IMR-90 (cell line): ENCODE measurements at regions not wholly inside any gene's neighbourhood (a gene's known extent, or its start where the extent isn't known, plus 50 kb on each side); places are given as distances from the start of the nearest gene placed in this dataset.

Experiments used
- ATAC-seq: fragments of 200-7000 bp; cut with Tn5 transposase; 2 replicates; pipeline ENCODE4 v1.9.1; 2020; ENCODE audit warnings: low read depth, mild to moderate bottlenecking, moderate library complexity
- BruUV-seq: library from RNA; stranded (reverse); fragments of 400-500 nt; replicated peaks from 2 replicates; lab custom pipeline; 2021; lab: Mats Ljungman, UMichigan
- CTCF ChIA-PET: fragments of 300-600 bp; formaldehyde crosslinking; extraction: SDS; loops from one replicate; lab custom pipeline; 2021; ENCODE audit warnings: antibody characterized with exemption; lab: Yijun Ruan, JAX
- POLR2A ChIA-PET: fragments of 300-600 bp; sonication (Branson Sonifier 250); formaldehyde crosslinking; loops from one replicate; lab custom pipeline; 2022; ENCODE audit warnings: antibody characterized with exemption; ENCODE audit not compliant: unreplicated experiment; lab: Charles Lee
- DNase-seq: peaks from one replicate; pipeline ENCODE4 v3.0.0; 2013
- H2AFZ ChIP-seq: replicated peaks from 2 replicates; pipeline ENCODE3; 2013; ENCODE audit warnings: low read length, mild to moderate bottlenecking; ENCODE audit not compliant: poor library complexity
- H2AK5ac ChIP-seq: 2 replicates; pipeline ENCODE4 v1.6.1; 2013; ENCODE audit warnings: low read depth, low read length, inconsistent platforms
- H2AK9ac ChIP-seq: replicated peaks from 2 replicates; pipeline ENCODE3; 2013; ENCODE audit warnings: mild to moderate bottlenecking, low read depth, low read length, moderate library complexity; ENCODE audit not compliant: poor library complexity
- H2BK120ac ChIP-seq: 2 replicates; pipeline ENCODE4 v1.6.1; 2013; ENCODE audit warnings: low read depth, low read length, inconsistent platforms
- H2BK15ac ChIP-seq: 3 replicates; pipeline ENCODE4 v1.6.1; 2013; ENCODE audit warnings: low read depth, low read length, inconsistent platforms
- H2BK20ac ChIP-seq: 2 replicates; pipeline ENCODE4 v1.6.1; 2013; ENCODE audit warnings: low read depth, mild to moderate bottlenecking, inconsistent platforms, low read length, moderate library complexity
- H2BK5ac ChIP-seq: 2 replicates; pipeline ENCODE4 v1.6.1; 2013; ENCODE audit warnings: mild to moderate bottlenecking, low read depth, low read length, inconsistent platforms; ENCODE audit not compliant: poor library complexity, severe bottlenecking
- H3K14ac ChIP-seq: replicated peaks from 2 replicates; pipeline ENCODE4 v1.6.1; 2013; ENCODE audit warnings: low read depth, low read length, inconsistent platforms
- H3K18ac ChIP-seq: 2 replicates; pipeline ENCODE4 v1.6.1; 2013; ENCODE audit warnings: low read depth, low read length, control low read depth
- H3K23ac ChIP-seq: 2 replicates; pipeline ENCODE4 v1.6.1; 2013; ENCODE audit warnings: low read depth, low read length, inconsistent platforms
- H3K27ac ChIP-seq: 2 replicates; pipeline ENCODE4 v1.5.1; 2013; ENCODE audit warnings: mild to moderate bottlenecking, control low read depth, low read length; ENCODE audit not compliant: insufficient read depth
- H3K27me3 ChIP-seq: 2 replicates; pipeline ENCODE4 v1.6.1; 2013; ENCODE audit warnings: low read length; ENCODE audit not compliant: control insufficient read depth, insufficient read depth
- H3K36me3 ChIP-seq: 2 replicates; pipeline ENCODE4 v1.6.1; 2013; ENCODE audit warnings: low read length, mixed read lengths; ENCODE audit not compliant: control insufficient read depth, insufficient read depth
- H3K4ac ChIP-seq: 2 replicates; pipeline ENCODE4 v1.6.1; 2013; ENCODE audit warnings: low read depth, low read length, inconsistent platforms
- H3K4me1 ChIP-seq: 2 replicates; pipeline ENCODE4 v1.6.1; 2013; ENCODE audit warnings: low read length, mixed read lengths; ENCODE audit not compliant: control insufficient read depth, insufficient read depth
- H3K4me2 ChIP-seq: 2 replicates; pipeline ENCODE4 v1.6.1; 2013; ENCODE audit warnings: low read depth, mild to moderate bottlenecking, control low read depth, low read length, moderate library complexity
- H3K4me3 ChIP-seq: 2 replicates; pipeline ENCODE4 v1.5.1; 2013; ENCODE audit warnings: low read depth, mild to moderate bottlenecking, control low read depth, low read length, moderate library complexity; ENCODE audit not compliant: insufficient read depth
- H3K56ac ChIP-seq: 2 replicates; pipeline ENCODE4 v1.6.1; 2013; ENCODE audit warnings: low read length, inconsistent platforms; ENCODE audit not compliant: insufficient read depth; ENCODE audit errors: extremely low read depth
- H3K79me1 ChIP-seq, 2 experiments: 2 replicates each; pipeline ENCODE4 v1.6.1; 2013; ENCODE audit warnings: low read length in 2 of 2, inconsistent platforms in 1 of 2, low read depth in 1 of 2
- H3K9ac ChIP-seq: 2 replicates; pipeline ENCODE4 v1.6.1; 2013; ENCODE audit warnings: low read depth, low read length, control low read depth
- H3K9me1 ChIP-seq: 2 replicates; pipeline ENCODE4 v1.6.1; 2013; ENCODE audit warnings: low read length, inconsistent platforms; ENCODE audit not compliant: insufficient read depth
- H3K9me3 ChIP-seq: 2 replicates; pipeline ENCODE4 v1.6.1; 2013; ENCODE audit warnings: low read length; ENCODE audit not compliant: control insufficient read depth, insufficient read depth
- H4K20me1 ChIP-seq: 2 replicates; pipeline ENCODE4 v1.6.1; 2013; ENCODE audit warnings: low read length, inconsistent platforms; ENCODE audit not compliant: insufficient read depth
- H4K5ac ChIP-seq: 2 replicates; pipeline ENCODE4 v1.6.1; 2013; ENCODE audit warnings: mild to moderate bottlenecking, low read depth, low read length, control low read depth
- H4K8ac ChIP-seq, 2 experiments: 2 replicates each; pipeline ENCODE4 v1.6.1; 2013; ENCODE audit warnings: low read depth in 2 of 2, low read length in 2 of 2, control low read depth in 1 of 2, inconsistent platforms in 1 of 2
- H4K91ac ChIP-seq: 2 replicates; pipeline ENCODE4 v1.6.1; 2013; ENCODE audit warnings: low read depth, low read length, inconsistent platforms; ENCODE audit not compliant: insufficient read depth
- BHLHE40 ChIP-seq: fragments of 150-350 bp; IDR thresholded peaks from 2 replicates; pipeline ENCODE4 v1.6.1; 2016; ENCODE audit warnings: mild to moderate bottlenecking, low read depth, low read length
- CEBPB ChIP-seq: IDR thresholded peaks from 2 replicates; pipeline ENCODE4 v1.6.1; 2012; ENCODE audit warnings: low read depth, low read length, improper control_type of control experiment
- CHD1 ChIP-seq: IDR thresholded peaks from 2 replicates; pipeline ENCODE4 v1.6.1; 2012; ENCODE audit warnings: low read depth, low read length, improper control_type of control experiment
- CTCF ChIP-seq: conservative IDR thresholded peaks from 2 replicates; pipeline ENCODE4 v1.5.1; 2012; ENCODE audit warnings: mild to moderate bottlenecking, low read depth, low read length, improper control_type of control experiment
- ELK1 ChIP-seq: fragments of 150-350 bp; IDR thresholded peaks from 2 replicates; pipeline ENCODE4 v1.6.1; 2016; ENCODE audit warnings: low read depth, mild to moderate bottlenecking, low read length, moderate library complexity, borderline replicate concordance
- MAFK ChIP-seq: IDR thresholded peaks from 2 replicates; pipeline ENCODE4 v1.6.1; 2012; ENCODE audit warnings: low read depth, low read length, improper control_type of control experiment
- MXI1 ChIP-seq: IDR thresholded peaks from 2 replicates; pipeline ENCODE4 v1.6.1; 2012; ENCODE audit warnings: low read depth, mild to moderate bottlenecking, low read length, moderate library complexity, borderline replicate concordance
- NFE2L2 ChIP-seq: fragments of 150-350 bp; IDR thresholded peaks from 2 replicates; pipeline ENCODE4 v1.6.1; 2016; ENCODE audit warnings: low read depth, mild to moderate bottlenecking, low read length
- POLR2A ChIP-seq: IDR thresholded peaks from 2 replicates; pipeline ENCODE4 v1.6.1; 2012; ENCODE audit warnings: mild to moderate bottlenecking, low read depth, low read length
- RAD21 ChIP-seq: IDR thresholded peaks from 2 replicates; pipeline ENCODE4 v1.6.1; 2012; ENCODE audit warnings: low read length, improper control_type of control experiment
- RCOR1 ChIP-seq: IDR thresholded peaks from 2 replicates; pipeline ENCODE4 v1.6.1; 2012; ENCODE audit warnings: mild to moderate bottlenecking, low read length, improper control_type of control experiment; ENCODE audit not compliant: insufficient replicate concordance
- RFX5 ChIP-seq: IDR thresholded peaks from 2 replicates; pipeline ENCODE4 v1.8.0; 2012; ENCODE audit warnings: low read depth, mild to moderate bottlenecking, low read length, moderate library complexity
- SMC3 ChIP-seq: fragments of 150-350 bp; IDR thresholded peaks from 2 replicates; pipeline ENCODE4 v1.6.1; 2016; ENCODE audit warnings: low read depth, mild to moderate bottlenecking, antibody characterized with exemption, low read length, moderate library complexity
- USF2 ChIP-seq: fragments of 150-350 bp; IDR thresholded peaks from 2 replicates; pipeline ENCODE4 v1.6.1; 2017; ENCODE audit warnings: mild to moderate bottlenecking, antibody characterized with exemption, low read length, low read depth
- WGBS, 2 experiments: methylation state at CpG; one replicate each; pipeline versions ENCODE4 v1.1.5 to v1.1.7; 2013; ENCODE audit warnings: missing lambda C conversion rate in 2 of 2; ENCODE audit not compliant: insufficient read length in 1 of 2; ENCODE audit errors: extremely low coverage in 2 of 2; 5-methylcytosine and 5-hydroxymethylcytosine counted together
- dilution Hi-C: fragments of 300-500 bp; cut with HindIII; formaldehyde crosslinking; loops from one replicate; pipeline ENCODE4 v1.14.3; 2018; ENCODE audit warnings: low sequenced_read_pairs; ENCODE audit not compliant: unreplicated experiment
- in situ Hi-C: fragments of 300-500 bp; cut with MboI; formaldehyde crosslinking; loops from 3 replicates; pipeline ENCODE4 v1.14.3; 2019; ENCODE audit warnings: low sequenced_read_pairs, inconsistent platforms, mixed read lengths
- intact Hi-C: fragments of 100-400 bp; cut with micrococcal nuclease; formaldehyde crosslinking; loops from 2 replicates; pipeline ENCODE4 v1.10.0; 2022

- H3K4ac ChIP-seq: no peak overlapping the region
- H3K36me3 ChIP-seq: no peaks in the 10 kb centered on the region
- no peak overlapping the region for H3K27ac ChIP-seq
- H2BK20ac ChIP-seq: no peak overlapping the region
- no peaks in the 10 kb centered on the region for H3K79me1 ChIP-seq
- peak; percentile 3 for DNase-seq
- dilution Hi-C loops: no loop called here
- no peak for TF ChIP-seq SMC3
- TF ChIP-seq USF2: no peak
- no peak for TF ChIP-seq MAFK
- TF ChIP-seq RCOR1: no peak
- no peak for TF ChIP-seq RAD21
- TF ChIP-seq CTCF: no peak
- no peak for TF ChIP-seq NFE2L2
- no peak for TF ChIP-seq BHLHE40
- no peak for TF ChIP-seq RFX5
- TF ChIP-seq ELK1: no peak
- TF ChIP-seq POLR2A: no peak
- TF ChIP-seq CHD1: no peak
- no peak for TF ChIP-seq MXI1
- no peak for TF ChIP-seq CEBPB
- no peaks in the 10 kb centered on the region for H4K20me1 ChIP-seq
- no peak overlapping the region for H3K56ac ChIP-seq
- H3K9ac ChIP-seq: no peak overlapping the region
- H3K18ac ChIP-seq: no peak overlapping the region
- intact Hi-C loops: no loop called here
- no peak overlapping the region for H2AK5ac ChIP-seq
- ChIA-PET CTCF (no interaction called here), POLR2A (no interaction called here)
- H3K4me3 ChIP-seq: no peak overlapping the region
- no peak overlapping the region for H2BK5ac ChIP-seq
- no peaks in the 10 kb centered on the region for H3K9me1 ChIP-seq
- H2BK120ac ChIP-seq: no peak overlapping the region
- 60% methylated on average over 1 of the region's 2 CpGs; no CpG with 5 or more reads in 1 of the 2 experiments for WGBS, 2 experiments
- H3K4me1 ChIP-seq: no peaks in the 10 kb centered on the region
- no peaks in the 10 kb centered on the region for H3K27me3 ChIP-seq
- no peak overlapping the region for H3K23ac ChIP-seq
- H4K5ac ChIP-seq: no peak overlapping the region
- H4K8ac ChIP-seq: no peak overlapping the region
- no peaks in the 10 kb centered on the region; the same call in 1 of the 2 replicates for H3K9me3 ChIP-seq
- H4K91ac ChIP-seq: no peak overlapping the region
- H3K4me2 ChIP-seq: no peak overlapping the region
- H2AK9ac ChIP-seq: no peak overlapping the region
- BruUV-seq: no TSS peak
- ATAC-seq: no peak
- no peak overlapping the region for H3K14ac ChIP-seq
- no peak overlapping the region for H2AFZ ChIP-seq
- in situ Hi-C loops: no loop called here
- H2BK15ac ChIP-seq: no peak overlapping the region
Observed at GRCh38 chr3:104396974-104397669, 969.6 kb upstream of the ALCAM start.
